Esophagus squamous epithelium (tissue), 4 donors: ENCODE measurements at regions not wholly inside any gene's neighbourhood (a gene's known extent, or its start where the extent isn't known, plus 50 kb on each side); places are given as distances from the start of the nearest gene placed in this dataset.

Experiments used
- CTCF ChIP-seq, 6 experiments: fragments of 450-650 bp in 4 of 6; fragments of 200-600 bp in 2 of 6; sonication (generic) in 2 of 6; IDR thresholded peaks; one replicate each; pipeline ENCODE4 v1.5.1; 2016 to 2019; ENCODE audit warnings: antibody characterized with exemption in 6 of 6, mild to moderate bottlenecking in 4 of 6, moderate library complexity in 4 of 6
- POLR2A ChIP-seq, 4 donors: fragments of 450-650 bp; IDR thresholded peaks; one replicate each; pipeline ENCODE4 v1.6.1; 2017; ENCODE audit warnings: antibody characterized with exemption in 4 of 4, mild to moderate bottlenecking in 4 of 4, moderate library complexity in 3 of 4

DNA sequence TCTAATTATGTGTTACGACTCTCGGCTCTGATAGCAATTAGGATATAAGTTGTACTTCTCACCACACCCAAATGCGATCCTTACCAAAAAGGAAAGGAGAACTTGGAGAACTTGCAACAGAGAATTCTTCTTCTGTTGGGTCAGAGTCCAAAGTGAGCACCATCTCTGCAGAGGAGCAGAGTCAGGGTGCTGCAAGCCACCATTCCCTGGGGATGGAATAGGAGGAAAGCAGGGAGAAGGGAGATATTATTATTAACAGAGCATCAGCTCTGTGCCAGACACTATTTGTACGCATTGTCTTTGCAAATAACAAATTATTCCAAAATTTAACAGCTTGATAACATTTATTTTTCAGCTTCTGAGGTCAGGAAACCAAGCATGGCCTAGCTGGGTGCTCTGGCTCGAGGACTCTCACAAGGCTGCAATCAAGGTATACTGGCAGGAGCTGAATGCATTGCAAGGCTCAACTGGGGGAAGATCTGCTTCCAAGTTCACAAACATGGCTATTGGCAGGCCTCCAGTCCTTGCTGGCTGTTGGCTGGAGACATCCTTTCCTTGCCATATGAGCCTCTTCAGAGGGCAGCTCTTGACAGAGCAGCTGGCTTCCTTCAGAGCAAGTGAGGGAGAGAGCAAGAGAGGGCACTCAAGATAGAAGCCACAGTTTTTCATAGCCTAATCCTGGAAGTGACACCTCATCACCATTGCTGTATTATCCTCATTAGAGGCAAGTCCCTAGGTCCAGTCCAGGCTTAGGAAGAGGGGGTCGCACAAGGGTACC lies 296.2 kb upstream of the CDH5 start:
- TF ChIP-seq CTCF (IDR thresholded peaks at IDR 0.05) (no peak), POLR2A (IDR thresholded peaks at IDR 0.05) (no peak)
